ENCODE measurements at regions not wholly inside any gene's neighbourhood (a gene's known extent, or its start where the extent isn't known, plus 50 kb on each side); places are given as distances from the start of the nearest gene placed in this dataset.
"Not testable (repeated sequence)": the region's sequence is repeated elsewhere in the genome, so short reads cannot be mapped to it uniquely, and the experiment has no call there.

GRCh38 chr4:123025398-123025797 lies 103.0 kb upstream of the NUDT6 start:
- no peak for DNase-seq (ENCODE audit: low spot score)
- TF ChIP-seq CTCF (IDR thresholded peaks at IDR 0.05; ENCODE audit: extremely low read depth, missing control alignments) = no peak

- not testable (repeated sequence) for DNase-seq (ENCODE audit: low spot score)
Observed at GRCh38 chr4:123026015-123026414, 103.6 kb upstream of the NUDT6 start.

GRCh38 chr4:123031664-123032063 lies 109.3 kb upstream of the NUDT6 start:
- TF ChIP-seq CTCF (IDR thresholded peaks at IDR 0.05; ENCODE audit: extremely low read depth, missing control alignments) = no peak
- DNase-seq (ENCODE audit: low spot score) = no peak

GRCh38 chr4:123034023-123034422 lies 111.6 kb upstream of the NUDT6 start:
- no peak for DNase-seq (ENCODE audit: low spot score)
- no peak for TF ChIP-seq CTCF (IDR thresholded peaks at IDR 0.05; ENCODE audit: extremely low read depth, missing control alignments)

GRCh38 chr4:123035239-123035638 lies 112.8 kb upstream of the NUDT6 start:
- no peak for DNase-seq (ENCODE audit: low spot score)
- no peak for TF ChIP-seq CTCF (IDR thresholded peaks at IDR 0.05; ENCODE audit: extremely low read depth, missing control alignments)

- TF ChIP-seq CTCF (IDR thresholded peaks at IDR 0.05; ENCODE audit: extremely low read depth, missing control alignments) = no peak
- no peak for DNase-seq (ENCODE audit: low spot score)
Observed at GRCh38 chr4:123037804-123038203, 115.4 kb upstream of the NUDT6 start.

GRCh38 chr4:123042095-123042494 lies 119.7 kb upstream of the NUDT6 start:
- TF ChIP-seq CTCF (IDR thresholded peaks at IDR 0.05; ENCODE audit: extremely low read depth, missing control alignments) = no peak
- DNase-seq (ENCODE audit: low spot score) = no peak

GRCh38 chr4:123043013-123043412 lies 120.6 kb upstream of the NUDT6 start:
- no peak for DNase-seq (ENCODE audit: low spot score)
- TF ChIP-seq CTCF (IDR thresholded peaks at IDR 0.05; ENCODE audit: extremely low read depth, missing control alignments) = no peak

Measured in GM20000 (cell line).